HL-60/S4 treated with phorbol 12-myristate 13-acetate at 8.2 ng/mL for 4 days and 3 days (cell line): ENCODE measurements at regions not wholly inside any gene's neighbourhood (a gene's known extent, or its start where the extent isn't known, plus 50 kb on each side); places are given as distances from the start of the nearest gene placed in this dataset.

ENCODE experiments used
- in situ Hi-C: fragments of 300-500 bp; cut with MboI; formaldehyde crosslinking; loops from 2 replicates; pipeline ENCODE4 v1.15.0; 2022; ENCODE audit warnings: low sequenced_read_pairs

GRCh38 chr19:30674656-30675055 lies 302.5 kb downstream of the ZNF536 start:
- in situ Hi-C loops = loop anchor here (25.0 kb wide), 1 partner anchor 912 kb away; no protein-coding TSS in a partner anchor

- in situ Hi-C loops = loop anchor here (25.0 kb wide), 1 partner anchor 911 kb away; no protein-coding TSS in a partner anchor
These were observed 301.2 kb downstream of the ZNF536 start for GRCh38 chr19:30673336-30673735.

DNA sequence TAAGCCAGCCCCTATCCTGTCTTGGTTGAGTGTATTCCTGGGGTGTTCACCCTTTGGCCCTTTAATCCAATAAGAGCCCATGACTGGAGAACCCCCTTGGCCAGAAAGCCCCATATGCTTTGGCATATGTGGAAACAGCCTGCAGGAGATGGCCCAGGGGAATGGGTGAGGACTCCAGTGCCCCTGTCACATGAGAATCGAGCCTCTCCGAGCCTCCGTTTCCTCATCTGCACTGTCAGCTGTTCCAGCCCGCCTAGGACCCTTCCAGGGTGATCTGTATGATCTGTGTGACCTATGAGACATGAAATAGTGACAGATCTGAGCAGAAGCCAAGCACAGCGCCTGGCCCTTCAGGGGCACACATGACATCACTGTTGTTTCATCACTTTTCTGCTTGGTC lies 300.7 kb downstream of the ZNF536 start:
- in situ Hi-C loops = loop anchor here (25.0 kb wide), 1 partner anchor 911 kb away; no protein-coding TSS in a partner anchor

- in situ Hi-C loops = loop anchor here (25.0 kb wide), 1 partner anchor 909 kb away; no protein-coding TSS in a partner anchor
These were observed 299.5 kb downstream of the ZNF536 start for GRCh38 chr19:30671622-30672051.

DNA sequence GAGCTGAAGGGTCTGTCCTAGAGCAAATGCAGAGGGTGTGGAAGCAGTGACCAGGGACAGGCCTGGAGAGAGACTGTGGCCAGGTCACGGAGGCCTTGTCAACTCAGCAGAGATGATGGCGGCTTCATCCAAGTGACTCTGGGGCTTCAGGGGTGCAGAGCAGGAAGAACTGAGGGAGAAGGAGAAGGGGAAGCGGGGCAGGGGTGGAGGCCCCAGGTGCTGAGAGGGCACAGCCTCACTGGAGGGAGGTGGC lies 299.1 kb downstream of the ZNF536 start:
- in situ Hi-C loops = loop anchor here (25.0 kb wide), 1 partner anchor 909 kb away; no protein-coding TSS in a partner anchor

GRCh38 chr19:30670562-30671366 lies 298.6 kb downstream of the ZNF536 start:
- in situ Hi-C loops = loop anchor here (25.0 kb wide), 1 partner anchor 908 kb away; no protein-coding TSS in a partner anchor

GRCh38 chr19:30670011-30670329 lies 297.8 kb downstream of the ZNF536 start:
- in situ Hi-C loops = loop anchor here (25.0 kb wide), 1 partner anchor 908 kb away; no protein-coding TSS in a partner anchor

DNA sequence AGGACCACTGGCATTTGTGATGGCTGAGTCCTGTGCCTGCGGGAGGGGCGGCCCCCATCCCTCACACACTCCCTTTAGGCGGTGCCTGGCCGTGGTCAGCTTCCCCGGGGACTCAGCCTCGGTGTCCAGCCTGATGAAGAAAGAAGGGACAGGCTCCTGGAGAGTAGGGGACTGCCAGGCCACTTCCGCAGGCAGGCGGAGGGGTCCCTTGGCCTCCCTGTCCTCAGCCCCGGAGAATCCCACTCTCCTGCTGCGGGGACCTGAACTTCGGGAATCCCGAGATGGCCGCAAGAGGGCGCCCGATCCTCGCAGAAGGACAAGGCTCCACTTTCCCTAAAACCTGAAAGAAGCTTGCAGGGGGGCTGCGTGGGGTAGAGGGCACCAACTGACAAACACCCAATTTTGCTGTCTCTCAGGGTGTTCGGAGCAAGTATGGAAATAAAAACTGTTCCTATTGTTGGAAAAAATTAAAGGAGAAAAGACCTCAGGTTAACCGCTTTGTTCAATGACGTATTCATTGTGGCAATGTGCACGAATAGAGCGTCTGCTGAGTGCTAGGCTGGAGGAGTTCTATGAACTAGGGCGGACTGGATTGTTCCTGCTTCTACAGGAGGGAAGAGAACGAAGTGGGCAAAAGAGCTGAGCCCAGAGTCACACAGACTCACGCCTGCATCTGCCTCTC lies 297.3 kb downstream of the ZNF536 start:
- in situ Hi-C loops = loop anchor here (25.0 kb wide), 1 partner anchor 907 kb away; no protein-coding TSS in a partner anchor

DNA sequence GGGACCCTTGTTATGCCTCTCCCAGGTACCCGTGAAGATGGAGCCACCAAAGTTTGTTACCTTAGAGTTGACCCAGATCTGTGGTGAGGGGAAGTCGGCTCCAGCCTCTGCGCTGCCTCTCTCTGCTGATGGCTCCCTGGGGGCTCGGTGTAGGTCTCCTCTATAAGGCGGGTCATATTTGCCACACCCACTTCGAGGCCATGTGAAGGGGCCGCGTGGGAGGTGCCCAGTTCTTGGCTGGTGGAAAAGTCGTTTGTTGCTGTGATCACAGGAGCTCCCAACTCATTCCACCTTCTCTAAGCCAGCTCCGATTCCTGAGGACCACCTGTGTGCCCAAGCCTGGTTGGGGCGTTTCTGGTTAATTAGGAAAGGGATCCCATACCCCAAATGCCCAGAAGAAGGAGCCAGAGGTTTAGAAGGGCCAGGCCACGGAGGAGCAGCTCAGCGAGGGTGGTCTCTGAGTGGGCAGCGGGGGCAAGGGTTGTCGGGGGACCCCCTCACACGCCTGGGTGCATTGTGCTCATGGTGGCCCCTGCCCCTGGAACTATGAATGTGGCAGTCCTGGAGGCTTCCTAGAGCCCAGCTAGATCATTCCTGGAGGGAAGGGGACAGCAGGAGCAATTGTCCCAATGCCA lies 296.5 kb downstream of the ZNF536 start:
- in situ Hi-C loops = loop anchor here (25.0 kb wide), 1 partner anchor 906 kb away; no protein-coding TSS in a partner anchor

DNA sequence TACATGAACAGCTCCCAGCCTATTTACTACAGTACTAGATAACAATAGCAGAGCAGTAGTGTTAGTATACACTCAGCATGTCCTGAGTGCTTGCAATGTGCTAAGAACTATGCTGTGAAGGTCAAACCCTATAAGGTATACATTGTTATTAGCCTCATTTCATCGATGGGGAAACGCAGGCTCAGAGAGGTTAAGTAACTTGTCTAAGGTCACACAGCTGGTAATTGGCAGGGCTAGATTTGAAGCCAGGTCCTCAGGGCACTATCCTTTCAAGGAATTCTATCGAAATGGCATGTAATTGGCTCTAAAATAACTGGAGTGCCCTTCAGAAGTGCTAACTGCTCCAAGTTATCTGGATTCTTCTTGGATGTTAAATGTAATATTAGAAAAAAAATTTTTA lies 295.6 kb downstream of the ZNF536 start:
- in situ Hi-C loops = loop anchor here (25.0 kb wide), 1 partner anchor 905 kb away; no protein-coding TSS in a partner anchor

DNA sequence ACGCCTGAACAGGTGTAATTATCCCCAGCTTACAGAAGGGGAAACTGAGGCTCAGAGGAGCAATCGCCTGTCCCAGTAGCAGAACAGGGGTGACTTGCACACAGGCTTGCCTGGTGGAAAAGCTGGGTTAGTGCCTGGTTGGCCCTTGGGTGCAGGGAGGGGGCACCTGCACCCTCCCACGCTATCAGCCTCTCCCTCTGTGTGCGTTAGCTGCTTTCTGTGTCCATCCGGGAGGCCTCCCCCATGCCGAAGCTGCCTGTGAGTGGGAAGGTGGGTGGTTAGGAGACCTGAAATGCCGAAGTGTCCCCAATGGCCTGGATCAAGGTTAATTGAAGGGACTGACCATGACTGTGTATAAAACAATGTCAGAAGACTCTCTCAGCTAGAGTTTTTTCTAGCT lies 295.0 kb downstream of the ZNF536 start:
- in situ Hi-C loops = loop anchor here (25.0 kb wide), 1 partner anchor 905 kb away; no protein-coding TSS in a partner anchor

- in situ Hi-C loops = loop anchor here (25.0 kb wide), 1 partner anchor 904 kb away; no protein-coding TSS in a partner anchor
These were observed 294.2 kb downstream of the ZNF536 start for GRCh38 chr19:30666301-30666803.

- in situ Hi-C loops = loop anchor here (25.0 kb wide), 1 partner anchor 903 kb away; no protein-coding TSS in a partner anchor
These were observed 293.3 kb downstream of the ZNF536 start for GRCh38 chr19:30665449-30665848.

- in situ Hi-C loops = loop anchor here (25.0 kb wide), 1 partner anchor 901 kb away; no protein-coding TSS in a partner anchor
These were observed 291.5 kb downstream of the ZNF536 start for GRCh38 chr19:30663611-30664174.

DNA sequence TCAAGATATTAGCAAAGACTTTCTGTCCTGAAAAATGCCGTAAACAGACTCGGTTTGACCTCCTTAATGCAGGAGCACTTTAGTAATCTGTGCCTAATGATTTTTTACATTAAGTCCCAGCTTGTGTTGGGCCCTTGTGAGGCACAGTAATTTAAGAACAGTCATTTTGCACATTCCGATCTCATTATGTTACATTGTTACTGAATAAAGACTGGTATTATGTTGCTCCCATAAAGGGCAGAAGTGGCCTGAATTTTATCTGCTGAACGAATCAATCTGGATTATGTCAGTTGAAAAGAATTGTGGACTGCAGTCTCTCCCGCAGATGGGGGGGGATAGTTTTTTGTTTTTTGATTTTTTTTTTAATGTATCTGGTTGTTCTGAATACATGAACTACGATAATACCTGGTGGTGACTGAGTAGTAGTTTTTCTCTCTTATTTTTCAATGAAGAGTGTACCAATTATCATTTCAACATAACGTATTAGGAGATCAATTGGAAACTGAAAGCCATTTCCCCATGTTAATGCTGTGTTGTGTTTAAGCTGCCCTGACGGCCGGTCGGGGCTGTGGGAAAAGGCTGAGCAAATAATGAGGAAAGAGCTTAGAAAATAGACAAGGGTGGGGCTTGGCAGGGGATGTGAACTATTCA lies 290.2 kb downstream of the ZNF536 start:
- in situ Hi-C loops = loop anchor here (25.0 kb wide), 1 partner anchor 900 kb away; no protein-coding TSS in a partner anchor

- in situ Hi-C loops = loop anchor here (25.0 kb wide), 1 partner anchor 897 kb away; no protein-coding TSS in a partner anchor
These were observed 287.5 kb downstream of the ZNF536 start for GRCh38 chr19:30659638-30660037.

DNA sequence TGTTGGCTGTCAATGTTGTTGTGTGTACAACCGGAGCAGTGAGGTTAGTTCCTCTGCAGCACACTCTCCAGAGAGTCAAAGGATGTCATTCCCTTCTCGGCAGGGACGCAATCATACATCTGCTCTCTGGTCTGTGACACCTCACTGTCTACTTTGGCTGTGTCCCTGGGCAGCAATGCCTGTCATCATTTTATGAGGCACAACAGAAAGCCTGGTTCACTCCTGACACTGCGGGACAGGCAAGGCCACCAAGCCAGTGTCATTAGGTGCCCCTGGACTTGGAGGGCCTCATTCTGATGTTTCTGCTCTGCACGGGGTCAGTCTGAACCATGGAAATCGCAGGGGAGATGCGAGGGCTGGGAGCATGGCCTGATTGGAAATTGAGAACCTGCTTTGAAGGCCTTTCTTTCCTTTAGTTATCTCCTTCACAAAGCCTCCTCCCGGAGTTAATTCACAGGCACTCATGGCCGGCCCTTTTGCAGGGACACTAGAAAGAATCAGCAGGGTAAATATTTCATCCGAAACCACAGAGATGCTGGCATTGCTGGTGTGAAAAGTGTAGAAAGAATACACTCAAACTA lies 284.4 kb downstream of the ZNF536 start:
- in situ Hi-C loops = loop anchor here (25.0 kb wide), 1 partner anchor 894 kb away; no protein-coding TSS in a partner anchor

DNA sequence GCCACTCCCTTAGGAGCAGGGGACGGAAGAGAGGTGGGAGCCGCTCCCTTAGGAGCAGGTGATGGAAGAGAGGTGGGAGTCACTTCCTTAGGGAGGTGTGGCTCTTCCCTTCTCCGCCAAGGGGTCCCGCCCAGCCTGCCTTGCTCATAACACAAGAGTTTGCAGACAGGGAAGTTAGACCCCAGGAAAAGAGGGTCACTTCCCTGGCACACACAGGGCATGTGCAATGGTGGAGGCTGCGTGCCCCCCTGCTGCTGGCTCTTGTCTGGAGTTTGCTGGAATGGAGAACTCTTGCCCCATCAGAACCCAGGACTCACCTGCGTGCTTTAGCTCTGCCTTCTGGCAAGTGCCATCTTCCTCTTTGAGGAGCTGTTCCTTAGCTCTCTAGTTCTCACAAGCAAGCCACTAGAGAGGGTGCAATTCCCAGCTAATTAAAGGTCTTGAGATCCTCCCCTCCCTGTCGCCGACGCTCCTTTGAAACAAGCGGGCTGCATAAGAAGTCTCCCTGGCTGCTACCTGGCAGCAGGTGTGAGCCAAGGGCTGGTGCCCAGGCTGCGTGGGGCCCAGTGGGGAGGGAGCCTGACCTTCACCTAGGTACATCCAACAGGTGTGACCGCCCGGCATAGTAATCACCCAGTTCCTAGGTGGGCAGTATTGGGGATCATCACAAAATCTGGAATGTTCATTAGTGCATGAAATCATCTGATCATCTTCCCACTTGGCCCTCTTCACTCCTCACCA lies 281.6 kb downstream of the ZNF536 start:
- in situ Hi-C loops = loop anchor here (25.0 kb wide), 1 partner anchor 892 kb away; no protein-coding TSS in a partner anchor

- in situ Hi-C loops = loop anchor here (25.0 kb wide), 1 partner anchor 890 kb away; no protein-coding TSS in a partner anchor
These were observed 280.6 kb downstream of the ZNF536 start for GRCh38 chr19:30652751-30653150.
